MM.1S (cell line): ENCODE measurements at regions not wholly inside any gene's neighbourhood (a gene's known extent, or its start where the extent isn't known, plus 50 kb on each side); places are given as distances from the start of the nearest gene placed in this dataset.

Experiments
- DNase-seq: peaks from one replicate; pipeline ENCODE4 v3.0.0-alpha.2; 2015
- H2AFZ ChIP-seq: fragments of 300-600 bp; sonication (generic); 2 replicates; pipeline ENCODE4 v1.6.0; 2016; ENCODE audit warnings: antibody characterized with exemption, low read length
- H3F3A ChIP-seq: fragments of 300-600 bp; sonication (generic); 2 replicates; pipeline ENCODE4 v1.6.1; 2016; ENCODE audit warnings: mild to moderate bottlenecking, antibody characterized with exemption, low read length, moderate library complexity, mixed read lengths; ENCODE audit not compliant: insufficient read depth
- H3K27ac ChIP-seq: fragments of 300-600 bp; sonication (generic); 2 replicates; pipeline ENCODE4 v1.5.1; 2016; ENCODE audit warnings: mild to moderate bottlenecking, low read length
- H3K27me3 ChIP-seq: fragments of 300-600 bp; sonication (generic); replicated peaks from 2 replicates; pipeline ENCODE4 v1.6.0; 2016; ENCODE audit warnings: low read length; ENCODE audit not compliant: insufficient read depth
- H3K36me3 ChIP-seq: fragments of 300-600 bp; sonication (generic); replicated peaks from 2 replicates; pipeline ENCODE4 v1.6.1; 2016; ENCODE audit warnings: mild to moderate bottlenecking, low read length, mixed read lengths; ENCODE audit not compliant: insufficient read depth
- H3K4me1 ChIP-seq: fragments of 300-600 bp; sonication (generic); 2 replicates; pipeline ENCODE4 v1.6.1; 2016; ENCODE audit warnings: low read length, mixed read lengths
- H3K4me2 ChIP-seq: fragments of 300-600 bp; sonication (generic); 2 replicates; pipeline ENCODE4 v1.6.0; 2016; ENCODE audit warnings: low read depth, low read length
- H3K4me3 ChIP-seq: fragments of 300-600 bp; sonication (generic); 2 replicates; pipeline ENCODE4 v1.5.1; 2016; ENCODE audit warnings: low read length, mixed read lengths
- H3K79me2 ChIP-seq: fragments of 300-600 bp; sonication (generic); 2 replicates; pipeline ENCODE4 v1.6.1; 2016; ENCODE audit warnings: mixed run types, low read length, mixed read lengths
- H3K9ac ChIP-seq: fragments of 300-600 bp; sonication (generic); 2 replicates; pipeline ENCODE4 v1.6.1; 2016; ENCODE audit warnings: low read length, mixed read lengths
- H3K9me2 ChIP-seq: fragments of 300-600 bp; sonication (generic); replicated peaks from 2 replicates; pipeline ENCODE4 v1.6.1; 2016; ENCODE audit warnings: mild to moderate bottlenecking, low read length, mixed read lengths; ENCODE audit not compliant: insufficient read depth
- H3K9me3 ChIP-seq: fragments of 300-600 bp; sonication (generic); replicated peaks from 2 replicates; pipeline ENCODE4 v1.6.1; 2016; ENCODE audit warnings: mild to moderate bottlenecking, low read length, mixed read lengths; ENCODE audit not compliant: insufficient read depth
- H4K20me1 ChIP-seq: fragments of 300-600 bp; sonication (generic); 2 replicates; pipeline ENCODE4 v1.6.1; 2016; ENCODE audit warnings: mild to moderate bottlenecking, low read length, moderate library complexity, mixed read lengths; ENCODE audit not compliant: insufficient read depth
- EZH2 ChIP-seq: fragments of 300-600 bp; sonication (generic); optimal IDR thresholded peaks from 2 replicates; pipeline ENCODE3; 2017; ENCODE audit warnings: low read depth, mild to moderate bottlenecking, antibody characterized with exemption, low read length, mixed read lengths
- EZH2phosphoT487 ChIP-seq: fragments of 300-600 bp; sonication (generic); IDR thresholded peaks from 2 replicates; pipeline ENCODE4 v1.6.1; 2018; ENCODE audit warnings: antibody characterized with exemption, low read length
- TF ChIP-seq, protein P1 (sequence below): fragments of 300-600 bp; sonication (generic); IDR thresholded peaks from 2 replicates; pipeline ENCODE4 v1.5.1; 2016; ENCODE audit warnings: antibody characterized with exemption, low read length, mixed read lengths

DNA sequence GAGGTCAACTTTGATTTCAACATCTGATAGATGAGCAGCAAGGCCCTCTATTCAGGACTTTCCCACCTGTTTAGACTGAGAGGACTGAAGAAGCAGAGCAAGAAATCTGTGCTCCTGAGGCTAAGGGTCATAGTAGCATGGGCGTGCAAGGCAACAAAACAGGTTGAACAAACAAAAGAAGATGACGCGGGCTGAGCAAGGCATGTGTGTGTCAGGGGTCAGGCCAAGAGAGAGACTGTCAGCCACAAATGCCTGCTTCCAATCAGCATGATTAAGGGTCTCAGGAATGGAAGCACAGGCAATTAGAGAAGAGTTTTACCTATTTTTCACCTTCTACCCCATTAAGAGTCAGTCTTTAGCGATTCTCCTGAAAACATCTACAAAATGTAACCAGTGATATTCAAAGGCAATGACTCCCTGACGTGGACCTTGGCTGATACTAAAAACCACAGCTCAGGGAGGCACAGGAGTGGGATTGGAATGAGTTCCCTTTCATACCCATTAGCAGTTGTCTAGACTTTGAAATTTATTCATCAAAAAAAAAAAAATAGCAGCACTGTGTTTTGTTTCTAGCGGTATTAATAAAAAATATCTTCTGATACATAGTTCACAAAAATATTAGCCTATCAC, 81.9 kb downstream of the DYNAP start:
- Histone ChIP-seq H3K4me2 (no peak overlapping the region), H3K9me2 (no peaks in the 10 kb centered on the region), H3K4me1 (no peaks in the 10 kb centered on the region), H3K79me2 (no peaks in the 10 kb centered on the region), H4K20me1 (no peaks in the 10 kb centered on the region), H3K9ac (no peak overlapping the region), H3K9me3 (no peaks in the 10 kb centered on the region), H3K36me3 (no peaks in the 10 kb centered on the region), H3F3A (no peaks in the 10 kb centered on the region), H2AFZ (no peak overlapping the region), H3K27ac (no peak overlapping the region), H3K27me3 (no peaks in the 10 kb centered on the region), H3K4me3 (no peak overlapping the region)
- TF ChIP-seq EZH2phosphoT487, result no peak
- TF ChIP-seq EZH2, result no peak
- TF ChIP-seq, protein P1, sequence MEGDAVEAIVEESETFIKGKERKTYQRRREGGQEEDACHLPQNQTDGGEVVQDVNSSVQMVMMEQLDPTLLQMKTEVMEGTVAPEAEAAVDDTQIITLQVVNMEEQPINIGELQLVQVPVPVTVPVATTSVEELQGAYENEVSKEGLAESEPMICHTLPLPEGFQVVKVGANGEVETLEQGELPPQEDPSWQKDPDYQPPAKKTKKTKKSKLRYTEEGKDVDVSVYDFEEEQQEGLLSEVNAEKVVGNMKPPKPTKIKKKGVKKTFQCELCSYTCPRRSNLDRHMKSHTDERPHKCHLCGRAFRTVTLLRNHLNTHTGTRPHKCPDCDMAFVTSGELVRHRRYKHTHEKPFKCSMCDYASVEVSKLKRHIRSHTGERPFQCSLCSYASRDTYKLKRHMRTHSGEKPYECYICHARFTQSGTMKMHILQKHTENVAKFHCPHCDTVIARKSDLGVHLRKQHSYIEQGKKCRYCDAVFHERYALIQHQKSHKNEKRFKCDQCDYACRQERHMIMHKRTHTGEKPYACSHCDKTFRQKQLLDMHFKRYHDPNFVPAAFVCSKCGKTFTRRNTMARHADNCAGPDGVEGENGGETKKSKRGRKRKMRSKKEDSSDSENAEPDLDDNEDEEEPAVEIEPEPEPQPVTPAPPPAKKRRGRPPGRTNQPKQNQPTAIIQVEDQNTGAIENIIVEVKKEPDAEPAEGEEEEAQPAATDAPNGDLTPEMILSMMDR, result no peak
- no peak for DNase-seq

DNA sequence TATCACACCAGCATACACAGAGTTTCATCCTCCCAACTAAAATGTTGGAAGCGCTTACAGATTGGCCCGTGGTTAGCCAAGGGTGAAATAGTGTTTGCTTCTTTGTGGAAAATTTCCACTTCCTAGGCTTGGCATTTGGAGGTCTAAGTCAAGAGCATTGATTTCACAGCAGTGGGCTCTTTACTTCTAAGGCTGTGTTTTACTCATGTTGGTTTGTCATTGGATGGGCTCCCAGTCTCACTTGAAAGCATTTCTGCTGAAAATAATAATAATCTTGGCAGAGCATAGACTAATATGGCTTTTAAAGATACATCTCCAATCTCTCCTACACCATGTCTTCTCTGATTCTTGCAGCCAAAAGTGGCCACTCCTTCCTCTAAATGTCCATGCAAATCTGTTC, 82.9 kb downstream of the DYNAP start:
- no peak for DNase-seq
- no peak overlapping the region for H3K4me3 ChIP-seq
- H4K20me1 ChIP-seq, result no peaks in the 10 kb centered on the region
- H3K27me3 ChIP-seq, result no peaks in the 10 kb centered on the region
- H3K9me2 ChIP-seq, result no peaks in the 10 kb centered on the region
- no peaks in the 10 kb centered on the region for H3F3A ChIP-seq
- no peak for TF ChIP-seq EZH2
- TF ChIP-seq, protein P1, result no peak
- no peak for TF ChIP-seq EZH2phosphoT487
- H3K36me3 ChIP-seq, result no peaks in the 10 kb centered on the region
- H2AFZ ChIP-seq, result no peak overlapping the region
- no peak overlapping the region for H3K27ac ChIP-seq
- H3K4me1 ChIP-seq, result no peaks in the 10 kb centered on the region
- H3K9ac ChIP-seq, result no peak overlapping the region
- H3K4me2 ChIP-seq, result no peak overlapping the region
- H3K9me3 ChIP-seq, result no peaks in the 10 kb centered on the region
- H3K79me2 ChIP-seq, result no peaks in the 10 kb centered on the region

DNA sequence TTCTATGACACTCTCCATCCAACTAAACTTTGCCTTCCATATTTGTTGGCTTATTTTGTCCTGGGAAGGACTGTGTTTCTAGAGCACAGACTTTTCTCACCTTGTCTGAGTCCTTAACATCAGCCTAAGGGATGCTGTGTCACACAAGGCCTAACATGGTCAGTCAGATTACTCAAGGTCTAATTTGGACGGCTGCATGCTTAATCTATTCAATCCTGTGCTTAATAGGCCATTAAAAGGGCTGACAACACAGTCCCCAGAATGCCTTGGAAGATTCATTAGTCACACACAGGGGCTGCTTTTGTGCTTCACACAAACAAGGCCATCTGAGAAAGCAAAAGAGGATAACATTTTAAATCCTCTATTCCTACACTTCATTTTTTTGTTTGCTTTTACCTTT, 84.0 kb downstream of the DYNAP start:
- Histone ChIP-seq H3K27me3 (no peaks in the 10 kb centered on the region), H3K79me2 (no peaks in the 10 kb centered on the region), H2AFZ (no peak overlapping the region), H3F3A (no peaks in the 10 kb centered on the region), H3K9me3 (no peaks in the 10 kb centered on the region), H3K4me1 (no peaks in the 10 kb centered on the region), H3K36me3 (no peaks in the 10 kb centered on the region), H3K27ac (no peak overlapping the region), H3K9ac (no peak overlapping the region), H4K20me1 (no peaks in the 10 kb centered on the region), H3K4me2 (no peak overlapping the region), H3K4me3 (no peak overlapping the region), H3K9me2 (no peaks in the 10 kb centered on the region)
- no peak for DNase-seq
- TF ChIP-seq, protein P1, result no peak
- TF ChIP-seq EZH2, result no peak
- no peak for TF ChIP-seq EZH2phosphoT487
